Endothelial cell of umbilical vein (primary cell): ENCODE measurements at regions not wholly inside any gene's neighbourhood (a gene's known extent, or its start where the extent isn't known, plus 50 kb on each side); places are given as distances from the start of the nearest gene placed in this dataset.

ENCODE experiments used
- BruUV-seq: library from RNA; stranded (reverse); fragments of 400-500 nt; replicated peaks from 2 replicates; lab custom pipeline; 2021; lab: Mats Ljungman, UMichigan
- CTCF ChIA-PET: fragments of 300-600, 350-600 bp; sonication (Branson Sonifier 250); formaldehyde crosslinking; loops from one replicate; lab custom pipeline; 2021; ENCODE audit warnings: antibody characterized with exemption, inconsistent platforms; lab: Charles Lee
- POLR2A ChIA-PET: fragments of 300-600, 350-600 bp; sonication (Branson Sonifier 250); formaldehyde crosslinking; loops from one replicate; lab custom pipeline; 2021; ENCODE audit warnings: antibody characterized with exemption, inconsistent platforms; lab: Charles Lee
- DNase-seq: peaks from one replicate; pipeline ENCODE4 v3.0.0-alpha.2; 2011; ENCODE audit warnings: low read depth, low spot score
- FAIRE-seq: peaks from 2 replicates; lab custom pipeline; 2011; peaks lifted over from hg19 to GRCh38; lab: Jason Lieb, UNC
- H2AFZ ChIP-seq: 2 replicates; pipeline ENCODE4 v1.6.0; 2012; ENCODE audit warnings: low read depth, low read length, control low read depth, inconsistent platforms
- H3K27ac ChIP-seq: 2 replicates; pipeline ENCODE4 v1.5.1; 2011; ENCODE audit warnings: low read depth, mild to moderate bottlenecking, control low read depth, low read length, moderate library complexity; ENCODE audit not compliant: insufficient read depth
- H3K27me3 ChIP-seq, 2 experiments: 2 replicates each; pipeline versions ENCODE4 v1.6.0 to v1.6.1; 2011; ENCODE audit warnings: low read length in 2 of 2, mixed read lengths in 1 of 2; ENCODE audit not compliant: control insufficient read depth in 2 of 2, insufficient read depth in 2 of 2
- H3K36me3 ChIP-seq, 2 experiments: 2 replicates in 1 of 2; 3 replicates in 1 of 2; pipeline ENCODE4 v1.5.1; 2011; ENCODE audit warnings: low read length in 2 of 2, mild to moderate bottlenecking in 1 of 2, moderate library complexity in 1 of 2; ENCODE audit not compliant: control insufficient read depth in 2 of 2, insufficient read depth in 2 of 2; ENCODE audit errors: extremely low read depth in 1 of 2
- H3K4me1 ChIP-seq: 3 replicates; pipeline ENCODE4 v1.5.1; 2011; ENCODE audit warnings: mild to moderate bottlenecking, low read length; ENCODE audit not compliant: control insufficient read depth, insufficient read depth; ENCODE audit errors: extremely low read depth
- H3K4me2 ChIP-seq: 2 replicates; pipeline ENCODE4 v1.6.1; 2011; ENCODE audit warnings: low read length, control low read depth, mixed read lengths; ENCODE audit not compliant: insufficient read depth
- H3K4me3 ChIP-seq, 3 experiments: fragments of 200-600 bp in 1 of 3; sonication (generic), shearing (Covaris generic) in 1 of 3; replicated peaks in 1 of 3; 2 replicates each; pipeline ENCODE4 v1.5.1; 2011 to 2016; ENCODE audit warnings: control low read depth in 3 of 3, low read length in 3 of 3, mild to moderate bottlenecking in 2 of 3, inconsistent platforms in 1 of 3, low read depth in 1 of 3, moderate library complexity in 1 of 3; ENCODE audit not compliant: insufficient read depth in 1 of 3
- H3K79me2 ChIP-seq: 2 replicates; pipeline ENCODE4 v1.6.0; 2012; ENCODE audit warnings: low read length, inconsistent platforms; ENCODE audit not compliant: control insufficient read depth, insufficient read depth
- H3K9ac ChIP-seq: replicated peaks from 2 replicates; pipeline ENCODE3; 2011; ENCODE audit warnings: low read length, control low read depth; ENCODE audit not compliant: insufficient read depth; ENCODE audit errors: extremely low read depth
- H3K9me1 ChIP-seq: replicated peaks from 3 replicates; pipeline ENCODE4 v1.6.0; 2011; ENCODE audit warnings: mild to moderate bottlenecking, low read length; ENCODE audit not compliant: control insufficient read depth, insufficient read depth; ENCODE audit errors: extremely low read depth
- H3K9me3 ChIP-seq: replicated peaks from 2 replicates; pipeline ENCODE4 v1.5.1; 2012; ENCODE audit warnings: low read length, inconsistent platforms; ENCODE audit not compliant: control insufficient read depth, insufficient read depth
- H4K20me1 ChIP-seq: replicated peaks from 2 replicates; pipeline ENCODE3; 2011; ENCODE audit warnings: mild to moderate bottlenecking, low read length; ENCODE audit not compliant: control insufficient read depth, insufficient read depth; ENCODE audit errors: extremely low read depth
- FOS ChIP-seq: IDR thresholded peaks from 2 replicates; pipeline ENCODE4 v1.6.1; 2011; ENCODE audit warnings: mild to moderate bottlenecking, low read length, moderate library complexity, borderline replicate concordance; ENCODE audit not compliant: insufficient read depth
- GATA2 ChIP-seq: IDR thresholded peaks from 2 replicates; pipeline ENCODE4 v1.7.0; 2011; ENCODE audit warnings: low read depth, mild to moderate bottlenecking, moderate library complexity, mixed read lengths, low read length; ENCODE audit not compliant: insufficient read length, insufficient read depth
- POLR2A ChIP-seq: IDR thresholded peaks from 2 replicates; pipeline ENCODE4 v1.6.1; 2012; ENCODE audit warnings: low read depth, mild to moderate bottlenecking, control low read depth, low read length
- dilution Hi-C: fragments of 300-500 bp; cut with MboI; formaldehyde crosslinking; loops from one replicate; pipeline ENCODE4 v1.15.0; 2019; ENCODE audit warnings: low sequenced_read_pairs; ENCODE audit not compliant: extremely low pct_ligation_motif_present
- intact Hi-C: fragments of 100-400 bp; cut with micrococcal nuclease; formaldehyde crosslinking; loops from one replicate; pipeline ENCODE4 v1.10.0; 2022
- TF ChIP-seq, protein P1 (sequence below), 2 donors: IDR thresholded peaks; 1 replicate in 1 of 2; 2 replicates in 1 of 2; pipeline ENCODE4 v1.5.1; 2011; ENCODE audit warnings: low read length in 2 of 2, mild to moderate bottlenecking in 2 of 2, moderate library complexity in 2 of 2, control low read depth in 1 of 2, inconsistent platforms in 1 of 2, low read depth in 1 of 2; ENCODE audit not compliant: insufficient read depth in 1 of 2; ENCODE audit errors: extremely low read depth in 1 of 2
- TF ChIP-seq, protein P2 (sequence below): IDR thresholded peaks from 2 replicates; pipeline ENCODE4 v1.6.1; 2011; ENCODE audit not compliant: insufficient read depth, insufficient read length

DNA sequence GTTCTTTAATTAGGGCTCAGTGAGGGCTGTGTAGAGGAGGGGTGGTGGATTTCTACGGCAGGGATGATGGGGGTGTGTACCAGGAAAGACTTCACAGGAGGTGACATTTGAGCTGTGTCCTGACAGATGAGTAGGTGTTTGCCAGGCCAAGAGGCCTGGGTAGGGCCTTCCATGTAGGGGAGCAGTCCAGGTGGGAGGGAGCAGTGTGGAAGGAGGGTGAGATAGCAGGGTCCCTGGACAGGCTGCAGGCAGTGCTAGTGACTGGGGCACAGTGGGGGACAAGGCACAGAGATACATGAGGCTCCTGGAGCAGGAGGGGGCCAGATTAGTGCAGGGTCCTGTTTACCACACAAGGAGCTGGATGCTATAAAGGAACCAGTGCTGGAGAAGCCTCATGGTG, 147.9 kb upstream of the CADM1 start:
- Histone ChIP-seq H3K9me3 (no peaks in the 10 kb centered on the region), H3K79me2 (no peaks in the 10 kb centered on the region), H3K27ac (no peak overlapping the region), H4K20me1 (no peaks in the 10 kb centered on the region), H3K4me3 (no peak overlapping the region), H3K36me3 (no peaks in the 10 kb centered on the region), H3K4me1 (no peaks in the 10 kb centered on the region), H3K27me3 (no peaks in the 10 kb centered on the region), H3K4me2 (no peak overlapping the region), H3K9ac (no peak overlapping the region), H3K9me1 (no peaks in the 10 kb centered on the region), H2AFZ (no peak overlapping the region)
- ChIA-PET CTCF (no interaction called here), POLR2A (no interaction called here)
- intact Hi-C loops, result no loop called here
- TF ChIP-seq, protein P1, sequence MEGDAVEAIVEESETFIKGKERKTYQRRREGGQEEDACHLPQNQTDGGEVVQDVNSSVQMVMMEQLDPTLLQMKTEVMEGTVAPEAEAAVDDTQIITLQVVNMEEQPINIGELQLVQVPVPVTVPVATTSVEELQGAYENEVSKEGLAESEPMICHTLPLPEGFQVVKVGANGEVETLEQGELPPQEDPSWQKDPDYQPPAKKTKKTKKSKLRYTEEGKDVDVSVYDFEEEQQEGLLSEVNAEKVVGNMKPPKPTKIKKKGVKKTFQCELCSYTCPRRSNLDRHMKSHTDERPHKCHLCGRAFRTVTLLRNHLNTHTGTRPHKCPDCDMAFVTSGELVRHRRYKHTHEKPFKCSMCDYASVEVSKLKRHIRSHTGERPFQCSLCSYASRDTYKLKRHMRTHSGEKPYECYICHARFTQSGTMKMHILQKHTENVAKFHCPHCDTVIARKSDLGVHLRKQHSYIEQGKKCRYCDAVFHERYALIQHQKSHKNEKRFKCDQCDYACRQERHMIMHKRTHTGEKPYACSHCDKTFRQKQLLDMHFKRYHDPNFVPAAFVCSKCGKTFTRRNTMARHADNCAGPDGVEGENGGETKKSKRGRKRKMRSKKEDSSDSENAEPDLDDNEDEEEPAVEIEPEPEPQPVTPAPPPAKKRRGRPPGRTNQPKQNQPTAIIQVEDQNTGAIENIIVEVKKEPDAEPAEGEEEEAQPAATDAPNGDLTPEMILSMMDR (IDR thresholded peaks at IDR 0.05; ENCODE audit: extremely low read depth in 1 of 2, insufficient read depth in 1 of 2, low read depth in 1 of 2, low read length in 2 of 2), result no peak
- no TSS peak for BruUV-seq
- no peak for DNase-seq
- dilution Hi-C loops, result no loop called here
- FAIRE-seq, result no peak

DNA sequence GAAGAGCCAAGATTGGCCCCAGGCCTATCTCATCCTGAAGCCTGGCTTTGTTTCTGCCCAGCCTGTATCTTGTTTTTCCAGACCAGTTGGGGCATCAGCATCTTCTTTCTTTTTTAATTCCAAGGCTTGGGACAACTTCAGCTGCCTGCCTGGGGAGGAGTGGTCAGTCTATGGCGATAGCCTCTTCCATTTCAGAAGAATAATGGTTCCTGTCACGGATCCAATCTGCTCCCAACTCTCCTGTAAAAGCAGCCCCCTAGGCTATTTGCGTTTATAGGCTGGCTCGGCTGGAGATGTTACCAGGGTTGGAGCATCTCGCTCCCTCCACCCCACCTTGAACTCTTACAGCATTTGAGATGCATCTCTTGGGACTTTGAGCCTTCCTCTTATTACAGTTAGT, 145.2 kb upstream of the CADM1 start:
- Histone ChIP-seq H3K27me3 (no peaks in the 10 kb centered on the region), H3K9ac (no peak overlapping the region), H3K4me3 (no peak overlapping the region), H3K9me3 (no peaks in the 10 kb centered on the region), H3K4me2 (no peak overlapping the region), H3K4me1 (no peaks in the 10 kb centered on the region), H3K79me2 (no peaks in the 10 kb centered on the region), H4K20me1 (no peaks in the 10 kb centered on the region), H2AFZ (no peak overlapping the region), H3K36me3 (no peaks in the 10 kb centered on the region), H3K9me1 (no peaks in the 10 kb centered on the region), H3K27ac (no peak overlapping the region)
- dilution Hi-C loops, result no loop called here
- FAIRE-seq (no peak), DNase-seq (no peak)
- POLR2A ChIA-PET, result no interaction called here
- intact Hi-C loops, result no loop called here
- CTCF ChIA-PET, result no interaction called here
- BruUV-seq, result no TSS peak
- no peak for TF ChIP-seq FOS
- TF ChIP-seq, protein P1 (IDR thresholded peaks at IDR 0.05; ENCODE audit: extremely low read depth in 1 of 2, insufficient read depth in 1 of 2, low read depth in 1 of 2, low read length in 2 of 2), result no peak
- no peak for TF ChIP-seq GATA2
- TF ChIP-seq, protein P2, sequence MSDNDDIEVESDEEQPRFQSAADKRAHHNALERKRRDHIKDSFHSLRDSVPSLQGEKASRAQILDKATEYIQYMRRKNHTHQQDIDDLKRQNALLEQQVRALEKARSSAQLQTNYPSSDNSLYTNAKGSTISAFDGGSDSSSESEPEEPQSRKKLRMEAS, result no peak
- TF ChIP-seq POLR2A, result no peak
